HTR-8/SVneo (cell line): ENCODE measurements at regions not wholly inside any gene's neighbourhood (a gene's known extent, or its start where the extent isn't known, plus 50 kb on each side); places are given as distances from the start of the nearest gene placed in this dataset.

Source experiments
- DNase-seq: peaks from one replicate; pipeline ENCODE4 v3.0.0; 2011; ENCODE audit warnings: low spot score, mixed read lengths; ENCODE audit not compliant: insufficient read length
- FAIRE-seq: peaks from 2 replicates; lab custom pipeline; 2011; peaks lifted over from hg19 to GRCh38; lab: Jason Lieb, UNC

GRCh38 chr5:168064933-168065622 lies 226.4 kb upstream of the WWC1 start:
- FAIRE-seq (no peak), DNase-seq (no peak)

GRCh38 chr5:168066536-168067208 lies 224.8 kb upstream of the WWC1 start:
- DNase-seq (no peak), FAIRE-seq (no peak)

GRCh38 chr5:168070761-168071160 lies 220.7 kb upstream of the WWC1 start:
- FAIRE-seq (no peak), DNase-seq (no peak)

GRCh38 chr5:168072665-168073064 lies 218.8 kb upstream of the WWC1 start:
- no peak for FAIRE-seq

GRCh38 chr5:168073311-168073710 lies 218.1 kb upstream of the WWC1 start:
- FAIRE-seq (no peak), DNase-seq (no peak)

More at GRCh38 chr5:168072665-168073064, 218.8 kb upstream of the WWC1 start:
- no peak for DNase-seq

GRCh38 chr5:168073991-168074800 lies 217.2 kb upstream of the WWC1 start:
- FAIRE-seq (no peak), DNase-seq (peak; percentile 15)

GRCh38 chr5:168075387-168075786 lies 216.1 kb upstream of the WWC1 start:
- no peak for DNase-seq
- no peak for FAIRE-seq

- DNase-seq (peak; percentile 15), FAIRE-seq (no peak)
Measured at GRCh38 chr5:168076561-168076991, 214.9 kb upstream of the WWC1 start.

- DNase-seq (no peak), FAIRE-seq (peak; percentile 88)
Measured at GRCh38 chr5:168085261-168086031, 206.0 kb upstream of the WWC1 start.

- DNase-seq = peak; percentile 80
- FAIRE-seq = peak; percentile 54
Measured at GRCh38 chr5:168086104-168086610, 205.3 kb upstream of the WWC1 start.

GRCh38 chr5:168086746-168087145 lies 204.7 kb upstream of the WWC1 start:
- DNase-seq = no peak

GRCh38 chr5:168088410-168089173 lies 202.9 kb upstream of the WWC1 start:
- FAIRE-seq (no peak), DNase-seq (no peak)

More at GRCh38 chr5:168086746-168087145, 204.7 kb upstream of the WWC1 start:
- no peak for FAIRE-seq

GRCh38 chr5:168089201-168089887 lies 202.1 kb upstream of the WWC1 start:
- DNase-seq = no peak
- no peak for FAIRE-seq

- FAIRE-seq (no peak), DNase-seq (no peak)
Measured at GRCh38 chr5:168092209-168093185, 198.9 kb upstream of the WWC1 start.

- no peak for FAIRE-seq
Measured at GRCh38 chr5:168093200-168093910, 198.1 kb upstream of the WWC1 start.

GRCh38 chr5:168096525-168096924 lies 194.9 kb upstream of the WWC1 start:
- DNase-seq (no peak), FAIRE-seq (no peak)

More at GRCh38 chr5:168093200-168093910, 198.1 kb upstream of the WWC1 start:
- no peak for DNase-seq
